CD4-positive, alpha-beta T cell treated with Interferon gamma for 1 hour (primary cell): ENCODE measurements at regions not wholly inside any gene's neighbourhood (a gene's known extent, or its start where the extent isn't known, plus 50 kb on each side); places are given as distances from the start of the nearest gene placed in this dataset.
"Not testable (repeated sequence)": the region's sequence is repeated elsewhere in the genome, so short reads cannot be mapped to it uniquely, and the experiment has no call there.

ENCODE experiments used
- DNase-seq: peaks from one replicate; pipeline ENCODE4 v3.0.0-alpha.2; 2020

DNA sequence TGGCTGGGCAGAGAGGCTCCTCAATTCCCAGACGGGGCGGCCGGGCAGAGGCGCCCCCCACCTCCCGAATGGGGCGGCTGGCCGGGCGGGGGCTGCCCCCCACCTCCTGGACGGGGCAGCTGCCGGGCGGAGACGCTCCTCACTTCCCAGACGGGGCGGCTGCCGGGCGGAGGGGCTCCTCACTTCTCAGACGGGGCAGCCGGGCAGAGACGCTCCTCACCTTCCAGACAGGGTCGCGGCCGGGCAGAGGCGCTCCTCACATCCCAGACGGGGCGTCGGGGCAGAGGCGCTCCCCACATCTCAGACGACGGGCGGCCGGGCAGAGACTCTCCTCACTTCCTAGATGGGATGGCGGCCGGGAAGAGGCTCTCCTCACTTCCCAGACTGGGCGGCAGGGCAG is 214.1 kb downstream of the SOX2 start:
- DNase-seq, result not testable (repeated sequence)

DNA sequence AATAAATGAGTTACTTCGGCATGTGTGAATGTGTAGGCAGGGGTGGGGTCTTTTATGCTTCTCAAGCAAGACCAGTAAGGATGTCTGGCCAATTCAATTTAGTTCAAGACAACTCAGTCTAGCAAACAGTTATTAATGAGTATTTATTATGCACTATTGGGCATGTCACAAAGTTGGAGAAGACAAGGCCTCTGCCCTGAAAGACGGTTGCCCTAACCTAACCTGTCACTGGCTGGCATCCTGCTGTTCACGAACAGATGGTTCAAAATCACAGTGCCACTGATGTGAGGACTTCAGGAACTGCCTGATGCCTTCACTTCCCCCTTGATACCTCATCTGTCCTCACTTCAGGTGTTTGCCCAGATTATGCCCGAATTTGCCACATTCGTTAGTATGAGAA is 217.8 kb downstream of the SOX2 start:
- no peak for DNase-seq

DNA sequence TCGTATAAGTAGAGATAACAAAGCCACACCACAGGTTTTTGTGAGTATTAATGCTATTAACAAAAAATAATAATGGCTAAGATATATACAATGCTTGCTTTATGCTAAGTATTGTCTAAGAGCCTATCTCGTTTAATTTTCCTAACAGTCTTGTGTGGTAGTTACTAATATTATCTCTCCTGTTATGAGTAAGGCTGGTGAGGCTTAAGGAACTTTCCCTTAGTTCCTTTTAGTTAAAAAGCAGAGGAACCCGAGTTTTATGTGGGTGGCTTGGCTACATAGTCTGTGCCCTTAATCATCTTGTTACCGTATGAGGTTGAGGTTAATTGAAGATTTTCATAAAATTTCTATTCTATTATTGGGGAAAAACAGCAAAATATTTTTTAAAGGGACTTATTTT is 218.4 kb downstream of the SOX2 start:
- DNase-seq, result no peak

DNA sequence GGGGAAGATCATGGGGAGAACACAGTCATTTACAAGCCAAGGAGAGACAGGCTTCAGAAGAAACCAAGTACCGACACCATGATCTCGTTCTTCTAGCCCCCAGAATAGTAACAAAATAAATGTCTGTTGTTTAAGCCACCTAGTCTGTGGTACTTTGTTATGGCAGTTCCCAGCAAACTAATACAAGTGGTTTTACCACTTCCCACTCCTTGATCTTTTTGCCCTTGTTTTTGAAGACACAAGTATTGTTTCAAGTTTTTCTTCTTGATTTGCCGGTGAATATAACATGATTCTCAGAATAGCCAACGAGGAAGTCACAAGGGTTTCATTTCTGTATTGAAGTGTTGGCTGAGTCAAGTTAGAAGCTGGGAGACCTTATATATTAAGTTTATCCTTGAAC is 220.3 kb downstream of the SOX2 start:
- DNase-seq, result no peak

DNA sequence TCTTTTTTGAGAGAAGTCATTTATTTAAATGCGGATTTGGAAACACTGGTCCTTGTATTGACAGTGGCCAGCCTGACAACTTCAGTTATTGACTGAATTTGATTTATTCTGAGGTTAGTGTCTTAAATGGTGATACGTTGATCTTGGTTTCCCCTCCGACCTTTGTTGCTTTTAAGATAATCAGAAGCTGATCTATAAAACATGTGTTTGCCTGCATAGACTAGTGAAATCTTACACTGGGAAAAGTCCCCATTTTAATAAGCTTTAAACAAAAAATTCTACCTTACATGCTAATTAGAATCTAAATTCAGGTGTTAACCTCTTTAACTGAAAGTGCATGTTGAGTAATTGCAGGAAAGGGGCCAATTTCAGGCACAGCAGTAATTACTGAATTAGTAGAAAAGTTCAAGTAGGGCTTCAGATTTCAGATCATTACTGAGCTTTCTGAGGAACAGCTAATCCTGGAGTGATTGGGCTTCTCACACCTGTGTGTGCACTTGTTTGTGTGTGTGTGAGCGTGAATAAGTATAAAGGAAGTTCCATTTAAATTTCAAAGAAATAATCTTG is 221.4 kb downstream of the SOX2 start:
- DNase-seq, result no peak

DNA sequence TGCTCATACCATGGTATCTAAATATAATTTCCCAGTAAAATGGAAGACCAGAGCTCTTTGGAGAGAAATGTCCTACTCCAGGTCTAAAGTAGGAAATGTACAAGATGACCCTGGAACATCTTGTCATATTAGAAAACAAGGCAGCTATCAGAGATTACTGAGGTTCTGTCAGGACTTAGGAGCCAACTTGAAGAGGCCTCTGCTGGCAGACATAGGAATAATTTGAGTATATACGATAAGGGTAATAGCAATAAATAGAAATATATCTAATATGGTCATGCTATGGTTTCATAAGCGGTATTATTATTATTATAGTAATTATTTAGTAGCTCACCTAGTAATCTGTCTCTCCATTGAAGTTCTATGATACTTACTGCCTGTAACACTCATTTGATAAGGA is 224.2 kb downstream of the SOX2 start:
- DNase-seq, result no peak

DNA sequence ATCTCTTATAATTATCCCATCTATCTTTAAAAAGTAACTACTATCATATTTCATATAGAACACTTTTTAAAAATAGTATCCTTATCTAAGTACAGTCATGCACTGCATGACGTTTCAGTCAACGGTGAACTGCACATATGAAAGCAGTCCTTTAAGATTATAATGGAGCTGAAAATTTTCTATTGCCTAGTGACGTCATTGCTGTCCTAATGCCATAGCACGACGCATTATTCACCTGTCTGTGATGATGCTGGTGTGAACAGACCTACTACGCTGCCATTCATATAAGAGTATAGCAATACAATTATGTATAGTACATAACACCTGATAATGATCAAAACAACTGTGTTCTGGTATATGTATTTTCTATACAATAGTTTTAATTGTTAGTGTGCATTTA is 225.0 kb downstream of the SOX2 start:
- no peak for DNase-seq

DNA sequence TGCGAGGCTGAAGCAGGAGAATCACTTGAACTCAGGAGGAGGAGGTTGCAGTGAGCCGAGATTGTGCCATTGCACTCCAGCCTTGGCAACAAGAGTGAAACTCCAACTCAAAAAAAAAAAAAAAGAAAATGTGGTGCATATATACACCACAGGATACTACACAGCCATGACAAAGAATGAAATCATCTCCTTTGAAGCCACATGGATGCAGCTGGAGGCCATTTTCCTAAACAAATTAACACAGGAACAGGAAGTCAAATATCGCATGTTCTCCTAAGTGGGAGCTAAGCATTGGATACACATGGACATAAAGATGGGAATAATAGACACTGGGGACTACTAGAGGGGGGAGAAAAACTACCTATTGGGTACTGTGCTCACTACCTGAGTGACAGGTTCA is 226.9 kb downstream of the SOX2 start:
- not testable (repeated sequence) for DNase-seq

DNA sequence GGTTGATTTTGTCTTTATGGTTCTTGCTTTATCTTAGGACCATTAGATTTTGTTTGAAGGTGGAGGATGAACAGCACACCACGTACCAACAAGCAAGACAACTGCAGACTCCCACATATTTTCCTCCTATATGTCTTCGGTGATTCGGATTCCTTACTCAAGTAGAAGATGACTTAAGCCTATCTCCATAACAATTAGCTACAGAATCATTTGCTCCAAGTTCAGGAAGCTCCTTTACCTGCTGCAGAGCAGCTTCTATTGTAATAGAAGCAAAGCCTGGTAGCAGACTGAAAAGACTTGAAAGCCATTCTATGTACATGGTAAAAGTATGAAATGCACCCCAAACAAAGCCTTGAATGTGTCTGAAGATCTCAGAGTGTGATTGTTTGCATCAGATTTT is 229.0 kb downstream of the SOX2 start:
- DNase-seq, result no peak

DNA sequence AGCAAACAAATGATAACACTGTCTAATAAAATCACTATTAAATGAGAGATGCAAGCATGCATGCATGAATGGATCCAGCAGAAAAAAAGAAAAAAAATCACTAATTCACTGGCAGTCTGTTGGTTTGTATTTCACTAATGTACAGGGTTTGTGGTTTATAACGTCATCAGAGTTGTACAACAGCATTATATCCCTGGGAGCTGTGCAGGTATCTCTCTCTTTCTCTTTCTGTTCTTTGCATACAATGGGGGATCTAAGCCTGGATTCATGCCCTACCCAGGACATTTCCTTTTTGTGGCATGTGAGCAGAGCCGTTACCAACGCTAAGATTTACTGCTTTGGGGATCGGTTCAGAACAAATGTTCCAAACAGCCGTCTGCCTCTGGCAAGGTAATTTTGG is 229.5 kb downstream of the SOX2 start:
- no peak for DNase-seq

DNA sequence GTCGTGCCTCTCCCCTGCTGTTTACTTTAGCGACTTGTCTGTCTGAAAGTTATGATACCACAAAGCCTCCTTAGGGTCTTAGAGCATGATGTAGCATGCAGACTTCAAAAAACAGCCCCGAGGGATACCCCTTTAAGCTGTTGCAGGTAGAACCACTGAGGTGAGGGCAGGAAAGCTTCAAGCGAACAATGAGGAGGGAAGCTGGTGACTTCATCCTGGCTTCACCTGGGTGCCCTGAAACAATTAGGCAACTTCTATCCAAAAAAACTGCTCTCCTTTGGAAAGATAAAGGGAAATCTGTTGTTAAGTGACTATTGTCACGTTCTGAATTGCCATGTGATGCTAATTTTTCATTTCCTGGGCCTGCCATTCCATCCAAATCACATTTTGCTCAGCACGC is 231.6 kb downstream of the SOX2 start:
- no peak for DNase-seq

DNA sequence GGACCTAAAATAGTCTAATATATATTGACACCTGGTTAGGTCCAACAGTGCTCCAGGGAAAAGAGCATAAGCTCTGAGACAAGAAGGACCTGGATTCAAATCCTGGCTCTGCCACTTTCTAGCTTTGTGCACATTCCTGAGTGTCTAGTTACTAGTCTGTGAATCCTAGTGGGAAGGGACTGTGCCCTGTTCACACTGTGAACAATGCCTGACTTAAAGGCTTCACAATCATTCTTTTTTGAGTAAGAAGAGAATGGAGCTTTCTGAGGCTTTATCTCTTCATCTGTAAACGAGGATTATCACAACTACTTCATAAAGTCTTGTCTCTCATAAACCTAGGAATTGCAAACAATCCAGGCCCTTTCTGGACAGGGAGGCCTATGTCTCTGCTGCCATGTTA is 235.9 kb downstream of the SOX2 start:
- no peak for DNase-seq

DNA sequence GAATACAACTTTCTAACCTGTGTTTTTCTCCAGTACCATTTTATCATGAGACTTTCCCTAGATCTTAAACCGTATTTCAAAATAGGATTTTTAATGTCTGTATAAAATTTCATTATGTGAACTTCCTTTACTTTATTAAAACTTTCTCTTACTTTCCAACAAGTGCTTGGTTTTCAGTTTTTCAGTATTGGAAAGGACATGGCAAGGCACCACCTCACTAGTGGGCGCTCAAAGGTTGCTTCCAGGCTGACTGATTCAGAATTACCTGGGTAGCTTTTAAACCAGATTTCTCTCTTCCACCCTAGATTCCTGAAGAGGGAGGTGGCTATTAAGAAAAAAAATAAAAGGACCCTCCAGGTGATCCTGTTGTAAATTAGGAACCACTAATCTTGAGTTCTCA is 236.6 kb downstream of the SOX2 start:
- no peak for DNase-seq

DNA sequence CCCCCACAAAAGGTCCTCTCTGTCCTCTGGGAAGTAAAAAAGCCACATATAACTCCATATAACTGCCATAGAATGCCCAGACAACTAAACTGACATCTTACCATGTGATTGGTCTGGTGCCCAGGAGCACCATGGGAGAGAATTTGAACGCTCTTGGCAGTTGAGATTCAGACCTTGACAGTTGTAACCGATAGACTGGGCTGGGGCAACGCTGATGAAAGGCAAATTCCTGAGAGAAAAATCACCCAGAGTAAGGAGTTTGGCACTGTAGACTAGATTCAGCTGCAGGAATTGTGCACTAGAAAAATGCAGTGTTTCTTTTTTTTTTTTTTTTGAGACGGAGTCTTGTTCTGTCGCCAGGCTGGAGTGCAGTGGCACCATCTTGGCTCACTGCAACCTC is 240.5 kb downstream of the SOX2 start:
- DNase-seq, result no peak

DNA sequence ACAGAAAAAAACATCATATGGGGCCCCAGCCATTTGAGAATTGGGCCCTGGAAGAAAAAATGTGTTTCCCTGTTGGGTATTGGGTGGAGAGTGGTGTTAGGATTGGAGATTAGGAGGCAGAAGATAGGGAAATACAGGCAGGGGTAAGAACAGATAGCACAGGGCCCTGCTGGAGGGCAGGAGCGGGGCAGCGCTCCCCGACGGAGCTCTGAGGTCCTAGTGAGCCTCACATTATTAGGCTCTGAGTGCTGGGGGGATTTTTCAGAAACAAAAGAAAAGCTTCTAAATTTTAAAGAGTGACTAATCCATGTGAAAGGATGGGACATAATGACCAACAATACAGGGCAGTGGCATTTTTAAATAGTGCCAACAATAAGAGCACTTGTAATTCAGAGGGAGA is 241.2 kb downstream of the SOX2 start:
- DNase-seq, result no peak

DNA sequence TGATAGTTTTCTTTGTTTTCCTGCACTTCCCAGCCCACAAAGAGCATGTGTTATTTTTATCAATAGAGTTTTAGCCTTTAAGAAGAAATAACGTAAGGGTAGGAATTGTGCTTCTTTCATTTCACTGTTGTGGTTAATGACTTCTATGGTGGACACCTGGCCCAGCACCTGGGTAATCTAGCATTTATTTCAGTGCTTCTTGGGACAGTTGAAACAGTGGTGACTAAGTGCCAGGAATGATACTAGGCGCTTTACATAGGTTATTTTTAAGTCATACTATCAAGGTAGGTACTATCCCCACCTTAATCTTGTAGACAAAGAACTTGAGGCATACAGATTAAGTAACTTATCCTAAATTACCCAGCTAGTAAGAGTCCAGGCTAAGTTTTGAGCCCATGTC is 243.8 kb downstream of the SOX2 start:
- no peak for DNase-seq

DNA sequence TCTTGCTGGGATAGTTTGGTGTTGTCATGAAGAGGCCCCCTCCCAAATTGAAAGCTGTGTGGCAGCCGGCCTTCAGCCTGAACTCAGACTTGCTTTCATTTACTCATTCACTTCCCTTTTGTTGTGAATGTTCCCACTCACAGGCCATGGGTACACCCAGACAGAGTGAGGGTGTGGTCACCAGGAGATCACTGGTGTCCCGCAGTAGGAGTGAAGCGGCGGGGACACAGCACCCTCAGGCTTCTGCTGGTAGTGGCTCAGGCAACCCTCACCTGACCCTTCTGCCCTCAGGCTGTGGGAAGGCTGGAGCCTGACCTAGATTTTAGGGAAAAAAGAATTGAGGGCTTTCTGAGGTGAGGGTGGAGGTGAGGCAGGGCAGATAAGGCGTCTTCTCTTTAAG is 244.4 kb downstream of the SOX2 start:
- peak; percentile 1 for DNase-seq

DNA sequence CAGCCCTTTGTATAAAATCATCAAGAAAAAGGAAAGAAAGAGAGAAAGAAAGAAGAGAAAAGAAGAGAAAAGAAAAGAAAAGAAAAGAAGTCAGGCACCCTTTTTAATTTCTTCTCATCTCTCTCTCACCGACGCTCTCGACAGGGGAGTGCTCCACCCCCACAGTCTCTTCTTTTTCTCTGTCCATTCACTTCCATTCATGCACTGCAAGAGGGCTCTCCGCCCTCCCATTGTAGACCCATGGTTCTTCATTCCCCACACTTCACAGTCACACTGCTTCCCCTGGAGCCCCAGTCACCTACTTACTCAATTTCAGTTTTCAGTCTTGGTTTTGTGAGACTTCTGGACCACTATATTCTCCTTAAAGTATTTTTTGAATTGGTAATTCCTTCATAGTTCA is 254.7 kb downstream of the SOX2 start:
- DNase-seq, result no peak

DNA sequence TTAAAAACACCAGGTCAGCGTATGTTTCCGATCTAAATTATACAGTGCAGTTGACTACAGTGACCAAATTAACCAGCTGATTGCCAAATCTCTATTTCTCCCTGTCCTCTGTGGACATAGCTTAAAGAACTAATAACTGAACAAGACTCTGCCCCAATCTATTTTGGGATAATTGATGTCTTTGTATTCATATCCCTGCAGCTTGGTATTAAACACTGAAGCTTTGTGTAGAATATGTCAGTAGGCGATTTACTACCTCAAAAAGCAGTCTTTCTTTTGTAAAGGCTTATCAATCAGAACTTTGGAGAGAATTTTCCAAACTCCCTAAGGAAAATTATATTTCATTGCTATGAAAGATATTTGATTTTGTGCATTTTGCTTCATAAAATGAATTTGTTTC is 258.2 kb downstream of the SOX2 start:
- DNase-seq, result no peak

DNA sequence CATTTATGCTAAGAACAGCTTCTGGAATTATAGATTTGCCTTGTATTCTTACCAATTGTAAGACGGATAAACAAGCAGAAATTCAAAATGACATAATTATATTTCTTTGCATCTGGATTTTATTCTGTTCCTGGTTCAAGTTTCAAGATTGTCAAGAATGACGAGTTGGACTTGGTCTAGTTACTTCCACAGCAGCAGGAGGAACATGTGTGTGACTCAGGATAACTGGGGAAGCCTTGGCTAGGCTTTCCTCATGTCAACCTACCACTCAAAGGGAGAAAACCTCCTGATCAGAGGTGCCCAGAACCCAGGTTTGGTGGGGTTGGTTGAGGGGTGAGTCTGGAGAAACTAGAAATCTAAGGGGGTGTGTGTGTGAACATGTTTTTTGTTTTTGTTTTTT is 259.7 kb downstream of the SOX2 start:
- DNase-seq, result no peak

DNA sequence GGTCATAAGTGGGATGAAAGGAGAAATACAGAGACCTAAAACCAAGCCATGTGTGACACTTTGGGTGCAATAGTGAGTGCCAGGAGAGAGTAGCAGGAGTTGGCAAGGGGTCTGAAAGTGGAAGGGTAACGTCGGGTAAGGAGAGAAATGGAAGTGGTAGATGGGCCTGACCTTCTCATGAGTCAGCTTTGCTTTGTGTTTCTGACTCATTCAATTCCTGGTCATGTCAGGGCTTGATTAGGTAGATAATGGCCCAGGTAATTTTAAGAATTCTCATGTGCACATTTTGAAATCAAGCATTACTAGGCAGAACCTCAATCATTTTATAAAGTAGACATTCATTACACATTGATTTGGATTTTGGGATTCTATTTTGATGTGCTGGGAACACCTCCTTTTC is 262.5 kb downstream of the SOX2 start:
- no peak for DNase-seq

DNA sequence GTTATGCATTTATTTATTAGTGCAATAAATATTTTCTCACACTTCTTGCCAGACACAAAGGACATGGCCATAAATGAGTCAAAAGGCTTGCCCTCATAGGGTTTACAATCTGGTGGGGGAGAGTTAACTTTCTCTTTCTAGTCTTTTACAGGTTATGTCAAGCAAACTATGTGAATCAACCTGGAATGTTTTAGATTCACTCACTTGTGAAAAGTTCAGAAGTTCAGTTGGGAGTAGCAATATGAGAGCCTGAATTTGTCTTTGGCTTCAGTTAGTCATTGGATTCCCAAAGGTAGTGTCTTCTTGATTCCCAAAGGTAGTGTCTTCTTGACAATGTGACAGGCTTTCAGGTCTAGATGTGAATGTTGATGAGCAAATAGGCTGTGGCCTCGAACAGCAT is 264.8 kb downstream of the SOX2 start:
- no peak for DNase-seq

DNA sequence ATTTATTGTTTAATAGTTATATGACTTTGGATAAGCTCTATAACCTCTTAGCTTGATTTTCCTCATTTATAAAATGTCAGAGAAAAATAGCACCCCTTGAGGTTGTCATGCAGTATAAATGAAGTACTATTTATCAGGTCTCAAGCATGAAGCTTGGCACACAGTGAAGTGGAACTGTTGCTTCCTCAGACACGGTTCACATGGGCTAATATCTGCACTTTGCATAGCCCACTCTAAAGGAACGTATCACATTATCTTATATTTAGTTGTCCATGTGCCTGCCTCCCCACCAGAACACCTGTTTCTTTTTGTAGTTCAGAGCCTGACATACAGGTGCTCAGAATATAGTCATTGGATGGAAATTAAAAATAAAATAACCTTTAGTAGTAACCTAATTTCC is 273.7 kb downstream of the SOX2 start:
- DNase-seq, result no peak

DNA sequence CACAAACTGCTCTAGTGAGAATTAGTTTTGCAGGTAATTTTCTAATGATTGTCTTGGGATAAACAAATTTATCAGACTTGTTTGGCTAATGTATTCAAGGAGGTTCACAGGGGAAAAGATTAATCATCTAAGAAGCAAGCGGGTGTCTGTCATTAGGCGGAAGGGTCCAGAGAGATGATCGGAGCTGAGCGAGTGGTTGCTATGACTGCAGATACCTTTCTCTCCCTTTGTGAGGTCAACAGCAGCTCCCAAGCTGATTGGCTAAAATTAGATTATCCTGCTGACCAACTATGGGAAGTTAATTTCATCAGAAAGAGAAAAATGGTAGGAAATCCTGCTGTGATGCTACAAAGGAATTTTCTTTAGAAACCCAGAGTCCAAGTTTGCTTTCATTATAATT is 276.0 kb downstream of the SOX2 start:
- no peak for DNase-seq

DNA sequence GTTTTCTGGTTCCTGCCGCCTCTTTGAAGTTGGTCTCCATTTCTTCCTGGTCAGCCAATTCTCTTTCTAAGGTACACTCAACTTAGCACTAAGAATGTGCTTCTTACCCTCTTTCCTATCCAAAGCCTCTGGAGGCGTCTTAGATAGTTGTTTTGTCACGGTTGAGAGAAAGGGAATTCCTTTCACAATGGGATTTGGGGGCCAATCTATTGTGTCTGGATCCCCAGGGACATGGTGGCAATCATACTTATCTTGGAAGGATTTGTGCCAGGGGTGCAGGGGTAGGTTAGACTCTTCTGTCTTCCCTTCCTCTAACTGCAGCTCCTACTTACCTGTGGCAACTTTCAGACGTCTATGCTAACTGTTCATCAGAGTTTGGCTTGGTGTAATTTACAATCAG is 287.1 kb downstream of the SOX2 start:
- DNase-seq, result no peak

DNA sequence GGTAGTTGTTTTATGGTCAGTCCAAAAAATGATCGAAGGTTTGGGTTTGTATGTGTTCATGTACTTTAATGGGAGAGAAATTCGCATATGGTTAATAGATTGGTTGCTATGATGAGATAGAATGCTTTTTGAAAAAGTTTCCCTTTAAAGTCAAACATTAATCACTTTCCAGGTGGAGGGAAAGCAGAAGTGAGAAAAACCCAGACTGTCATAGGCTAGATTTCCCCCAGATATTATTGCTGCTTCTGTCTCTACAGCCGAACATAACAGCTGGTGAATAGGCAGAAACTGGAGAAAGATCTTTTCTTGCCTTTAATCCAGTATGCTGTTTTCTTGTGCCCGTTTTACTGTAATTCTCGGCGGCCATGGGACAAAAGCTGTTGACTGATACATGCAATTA is 287.6 kb downstream of the SOX2 start:
- DNase-seq, result no peak
